ENCODE measurements at regions not wholly inside any gene's neighbourhood (a gene's known extent, or its start where the extent isn't known, plus 50 kb on each side); places are given as distances from the start of the nearest gene placed in this dataset.

DNA sequence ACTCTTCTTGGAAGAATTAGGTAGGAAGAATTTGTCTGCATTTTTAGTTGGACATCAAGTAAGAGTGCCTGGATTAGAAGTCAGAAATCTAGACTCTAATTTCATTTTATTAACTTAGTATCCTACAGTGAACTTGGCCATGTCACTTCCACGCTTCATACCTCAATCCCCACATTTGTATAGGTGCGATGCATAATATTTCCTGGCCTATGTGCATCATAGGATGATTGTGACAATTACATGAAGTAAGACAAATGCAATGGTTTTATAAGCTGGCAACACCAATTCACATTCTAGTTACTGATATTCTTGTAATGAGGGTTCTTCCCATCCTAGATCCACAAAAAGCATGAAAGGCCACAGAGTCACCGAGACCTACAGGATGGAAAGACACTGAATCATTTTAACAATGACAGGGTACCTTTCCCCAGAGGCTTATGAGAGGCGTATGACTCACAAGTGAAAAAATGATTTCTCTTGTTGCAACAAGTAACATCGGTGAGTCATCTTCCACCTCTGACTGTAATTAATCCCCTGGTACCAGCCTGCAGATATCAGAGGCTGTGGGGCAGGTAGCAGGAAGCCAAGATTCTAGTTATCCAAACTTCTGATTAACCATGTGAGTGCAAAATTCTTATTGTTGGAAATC is 56.0 kb upstream of the OR5AK2 start:
- DNase-seq: no peak

DNA sequence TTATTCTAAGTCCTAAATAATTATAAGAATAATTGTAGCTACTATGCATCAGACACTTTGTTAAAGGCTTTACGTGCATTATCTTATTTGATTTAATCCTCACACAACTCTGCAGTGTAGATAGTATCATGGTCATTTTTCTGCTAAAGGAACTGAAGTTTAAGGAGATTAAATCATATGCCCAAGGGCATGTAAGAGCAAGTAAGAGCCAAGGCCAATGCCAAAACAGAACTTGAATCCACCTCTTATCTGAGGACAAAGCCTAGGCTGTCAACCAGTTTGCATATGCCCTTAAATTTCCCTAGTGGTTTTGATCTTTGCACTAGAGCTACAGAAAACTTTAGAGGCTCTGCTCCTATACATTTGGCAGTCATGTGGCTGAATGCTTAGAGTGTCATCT is 65.6 kb upstream of the OR5AK2 start:
- DNase-seq: no peak

DNA sequence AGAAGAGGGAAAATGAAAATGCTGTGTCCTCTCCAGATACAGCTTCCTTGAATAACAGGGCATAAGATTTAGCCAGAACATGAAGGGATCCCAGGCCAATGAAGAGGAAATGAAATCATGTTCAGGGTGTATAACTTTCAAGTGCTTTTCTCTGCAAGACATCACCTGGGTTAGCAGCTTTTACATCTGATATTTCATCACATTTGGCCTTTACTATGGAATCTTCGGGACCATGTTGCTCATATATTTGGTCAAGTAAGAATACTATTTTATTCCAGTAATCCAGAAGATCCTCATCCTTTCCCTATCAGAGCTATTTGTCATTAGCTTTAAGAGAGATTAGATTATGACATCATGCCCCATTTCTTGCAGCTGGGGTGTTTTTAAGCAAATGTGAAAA is 66.3 kb upstream of the OR5AK2 start:
- no peak for DNase-seq

DNA sequence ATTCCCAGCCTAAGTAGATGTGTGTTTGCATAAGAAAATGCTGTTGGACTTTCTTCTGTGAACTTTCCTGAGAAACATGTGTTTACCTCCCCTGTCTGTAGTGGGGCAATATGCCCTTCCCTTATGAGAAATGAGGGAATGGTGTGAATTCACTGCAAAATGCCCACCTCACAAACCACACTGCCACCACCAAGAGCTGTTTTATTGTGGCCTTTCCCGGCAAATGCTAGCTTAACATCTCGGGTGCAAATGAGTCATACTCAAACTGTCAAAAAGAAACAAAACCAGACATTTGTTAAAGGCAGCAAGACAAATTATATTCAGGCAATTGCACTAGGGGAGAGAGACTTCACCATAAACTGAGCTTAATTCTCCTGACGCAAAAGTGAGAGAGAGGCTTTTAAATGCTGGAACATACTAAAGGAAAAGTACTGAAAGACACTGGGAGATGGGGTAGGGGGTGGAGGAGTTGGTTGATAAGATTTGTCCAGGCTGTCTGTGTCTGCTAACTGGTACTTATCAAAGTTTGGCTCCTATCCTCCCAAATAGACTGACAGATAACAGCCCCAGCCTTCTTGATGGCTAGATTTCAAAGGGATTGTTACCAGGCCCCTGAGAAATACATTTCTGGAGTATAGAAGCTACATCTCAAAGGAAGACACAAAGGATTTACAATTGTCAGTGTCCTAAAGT is 70.9 kb upstream of the OR5AK2 start:
- no peak for DNase-seq

DNA sequence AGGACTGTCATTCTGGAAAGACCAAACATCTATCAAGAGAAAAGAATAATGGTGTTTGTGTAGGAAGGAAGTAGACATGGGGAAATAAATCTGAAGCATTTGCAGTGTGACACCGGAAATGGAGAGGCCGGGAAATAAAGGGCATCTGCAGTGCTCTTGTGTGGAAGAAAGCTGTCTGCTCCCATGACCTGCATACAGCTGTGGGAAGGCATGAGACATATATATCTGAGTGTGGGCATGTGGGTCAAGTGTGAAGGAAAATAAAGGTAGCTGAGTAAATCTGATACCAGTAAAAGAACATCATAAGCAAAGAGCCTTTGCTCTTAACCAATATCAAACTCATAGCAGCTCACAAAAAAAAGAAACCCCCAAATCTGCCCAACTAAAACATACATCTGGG is 72.1 kb upstream of the OR5AK2 start:
- DNase-seq: no peak

DNA sequence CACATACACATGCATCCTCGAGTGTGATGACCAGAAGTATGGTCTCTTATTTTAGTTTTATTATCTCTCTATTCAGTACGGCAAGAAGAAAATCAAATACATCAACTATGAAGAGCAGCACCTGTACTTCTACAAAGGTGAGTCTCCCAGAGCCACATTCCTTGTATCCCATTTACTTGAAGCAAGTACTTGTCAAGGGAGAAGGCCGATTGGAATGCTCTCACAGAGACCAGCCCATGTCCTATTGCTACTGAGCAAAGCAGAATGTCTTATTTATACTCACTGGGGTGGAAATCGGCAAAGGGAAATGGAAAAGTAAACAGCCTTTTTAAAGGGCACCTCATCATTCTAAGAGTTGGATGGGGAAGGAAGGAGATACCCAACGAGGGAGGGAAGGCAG is 72.6 kb upstream of the OR5AK2 start:
- no peak for DNase-seq

DNA sequence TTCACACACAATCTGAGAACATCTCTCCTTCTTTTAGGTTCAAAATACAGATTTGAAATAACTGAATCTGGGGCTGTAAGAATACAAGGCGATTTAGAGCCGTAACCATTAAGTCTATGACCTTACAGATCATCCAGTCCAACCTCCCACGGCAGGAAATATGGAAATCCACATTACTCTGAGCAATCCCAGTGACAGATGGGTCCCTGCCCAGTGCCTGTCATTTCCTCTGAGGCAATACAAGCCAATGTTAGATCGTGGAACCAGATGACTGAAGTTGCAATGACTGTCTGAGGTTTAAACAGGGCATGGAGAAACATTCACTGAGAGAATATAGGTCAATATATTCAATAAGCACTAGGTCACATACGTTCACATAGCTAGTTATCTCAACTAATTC is 77.4 kb upstream of the OR5AK2 start:
- DNase-seq: no peak

DNA sequence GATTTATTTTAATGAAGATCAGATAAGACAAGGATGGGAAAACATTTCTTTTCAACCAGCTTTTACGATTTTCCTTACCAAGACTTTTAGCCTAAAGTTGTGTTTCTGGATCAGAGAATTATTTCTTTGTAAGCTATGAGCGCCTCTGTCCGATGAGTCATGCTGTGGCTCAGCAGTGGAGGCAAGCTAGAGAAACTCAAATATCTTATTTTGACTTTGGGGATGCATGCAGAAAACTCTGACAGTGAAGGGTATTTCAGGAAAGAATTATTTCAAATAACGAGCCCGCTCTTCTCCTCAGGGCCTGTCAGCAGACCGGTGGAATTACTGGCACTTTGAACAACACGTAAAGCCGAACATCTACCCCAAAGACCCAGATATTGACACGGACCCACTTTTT is 77.9 kb upstream of the OR5AK2 start:
- DNase-seq: no peak

DNA sequence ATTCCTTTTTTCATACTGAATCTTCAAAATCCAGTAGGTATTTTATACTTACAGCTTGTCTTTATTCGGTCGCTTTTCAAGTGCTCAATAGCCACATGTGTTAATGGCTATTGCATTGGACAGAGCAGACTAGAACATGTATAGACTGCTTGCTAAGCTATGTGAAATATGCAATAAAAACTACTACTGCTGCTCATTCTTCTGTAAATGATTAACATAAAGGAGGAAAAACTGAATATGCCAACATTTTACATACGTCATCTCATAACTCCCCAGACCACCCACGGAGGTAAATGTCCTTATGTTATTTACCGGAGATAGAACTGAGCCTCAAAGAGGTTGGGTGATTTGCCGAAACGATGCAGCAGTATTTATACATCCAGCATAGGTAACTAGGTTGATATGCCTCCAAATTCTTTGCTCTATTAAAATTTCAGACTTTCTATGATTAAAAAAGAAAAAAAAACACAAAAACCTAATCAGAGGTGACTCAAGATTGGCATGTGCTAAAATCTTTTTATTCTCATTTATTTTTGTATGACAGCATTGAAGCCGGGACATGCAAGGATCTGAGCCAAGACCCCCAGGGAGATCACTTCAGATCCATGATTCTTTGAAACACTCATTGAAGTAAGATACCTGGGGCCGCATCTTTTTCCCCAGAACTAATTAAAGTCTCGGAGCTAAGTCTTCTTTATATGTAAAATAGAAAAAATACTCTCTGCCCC is 78.5 kb upstream of the OR5AK2 start:
- no peak for DNase-seq

DNA sequence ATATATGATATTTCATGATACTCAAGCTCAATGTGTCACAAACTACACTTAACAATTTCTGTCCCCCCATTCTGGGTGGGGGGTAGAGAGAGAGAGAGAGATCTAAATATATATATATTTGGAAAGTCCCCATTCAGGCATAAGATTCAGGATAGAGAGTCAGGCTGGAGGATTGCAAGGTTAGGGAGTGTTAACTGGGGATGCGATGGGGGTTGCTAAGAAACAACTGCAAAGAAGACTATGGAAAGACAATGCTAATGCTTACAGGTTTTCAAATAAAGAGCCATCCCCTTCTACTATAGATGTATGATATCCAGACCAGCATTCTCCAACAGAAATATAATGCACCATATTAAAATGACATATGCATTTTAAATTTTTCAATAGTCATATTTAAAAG is 79.2 kb upstream of the OR5AK2 start:
- DNase-seq: no peak

DNA sequence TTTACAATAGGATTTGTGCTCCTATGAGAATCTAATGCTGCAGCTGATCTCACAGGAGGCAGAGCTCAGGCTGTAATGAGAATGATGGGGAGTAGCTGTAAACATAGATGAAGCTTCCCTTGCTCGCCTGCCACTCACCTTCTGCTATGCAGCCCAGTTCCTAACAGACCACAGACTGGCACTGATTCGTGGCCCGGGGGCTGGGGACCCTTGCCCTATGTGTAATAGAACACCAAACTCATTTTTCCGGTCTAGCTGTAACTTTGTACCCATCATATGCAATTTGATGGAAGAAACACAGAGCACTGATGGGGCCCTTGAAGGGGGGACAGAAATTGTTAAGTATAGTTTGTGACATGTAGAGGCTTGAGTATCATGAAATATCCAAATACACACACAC is 79.6 kb upstream of the OR5AK2 start:
- DNase-seq: no peak

DNA sequence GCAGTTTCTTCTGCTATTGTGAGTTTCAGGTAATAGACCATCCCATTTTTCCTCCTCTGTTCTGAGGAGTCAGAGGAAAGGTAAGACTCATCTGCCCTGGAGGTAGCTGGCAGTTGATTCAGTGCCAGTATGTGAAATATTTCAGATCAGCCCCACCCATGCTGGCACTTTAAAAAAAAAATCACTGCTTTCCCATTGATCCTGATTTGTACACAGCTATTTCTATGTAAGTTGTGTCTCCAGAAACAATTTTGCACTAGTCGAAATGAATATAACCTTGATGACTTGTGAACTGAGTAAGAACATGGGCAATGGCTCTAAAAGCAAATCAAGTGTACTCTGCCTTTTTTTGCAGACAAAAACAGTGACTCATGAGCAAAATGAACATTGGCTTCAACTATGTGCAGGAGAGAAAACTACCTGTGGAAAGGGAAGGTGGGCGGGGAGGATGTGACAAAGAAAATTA is 82.0 kb upstream of the OR5AK2 start:
- DNase-seq: no peak

- no peak for DNase-seq
Measured at GRCh38 chr11:56905936-56906335, 82.8 kb upstream of the OR5AK2 start.

DNA sequence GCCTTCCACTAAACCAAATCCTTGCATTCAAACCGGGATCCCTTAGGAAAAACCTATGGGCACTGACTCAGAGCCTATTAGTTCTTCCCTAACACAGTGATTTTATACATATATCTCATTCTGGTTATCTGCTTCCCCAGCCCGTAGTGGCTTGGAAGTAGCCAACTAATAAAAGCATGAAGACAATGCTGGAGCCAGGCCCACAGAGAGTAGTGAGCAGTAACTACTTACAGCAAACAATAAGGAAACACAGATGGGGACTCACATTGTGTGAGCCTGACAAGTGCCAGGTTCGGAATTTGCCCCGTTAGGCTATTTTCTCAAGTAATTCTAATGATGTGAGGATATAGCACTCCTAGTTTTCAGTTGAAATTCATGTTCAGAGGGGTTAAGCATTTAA is 83.3 kb upstream of the OR5AK2 start:
- DNase-seq: no peak

DNA sequence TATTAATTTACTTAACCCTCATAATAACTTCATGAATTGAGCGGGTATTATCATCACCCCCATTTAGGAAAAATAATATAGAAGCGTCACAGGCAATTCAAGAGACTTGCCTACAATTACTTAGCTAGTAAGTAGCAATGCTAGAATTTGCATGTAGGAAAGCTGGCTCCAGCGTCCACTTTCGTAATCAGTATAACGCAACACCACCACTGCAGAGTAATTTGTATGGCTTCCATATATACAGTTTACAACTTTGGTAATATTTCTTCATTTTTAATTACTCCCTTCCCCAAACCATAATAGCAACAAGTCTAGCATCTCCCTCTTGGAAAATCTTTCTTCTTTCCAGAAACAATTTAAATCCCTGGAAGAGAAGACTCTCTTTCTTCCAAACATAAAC is 89.9 kb upstream of the OR5AK2 start:
- DNase-seq: no peak

GRCh38 chr11:56890584-56891305 is 98.0 kb upstream of the OR5AK2 start:
- DNase-seq: no peak

DNA sequence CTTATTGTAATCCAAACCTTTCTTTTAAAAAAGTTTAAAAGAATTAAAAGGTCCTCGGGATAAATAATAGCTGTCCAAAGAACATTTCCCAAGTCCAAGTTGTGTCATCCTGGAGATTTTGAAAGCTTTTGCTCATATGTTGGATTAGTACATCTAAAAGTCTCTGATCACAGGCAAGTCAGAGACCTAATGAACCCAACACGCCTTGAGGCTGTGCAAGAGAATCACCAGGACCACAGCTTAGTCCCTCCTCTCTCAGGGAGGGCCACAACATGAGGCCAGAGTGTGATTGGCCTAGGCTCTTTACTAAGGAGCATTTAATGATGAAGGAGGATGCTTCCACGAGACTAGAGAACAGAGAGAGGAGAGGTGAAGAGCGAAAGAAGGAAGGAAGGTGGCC is 98.7 kb upstream of the OR5AK2 start:
- DNase-seq: no peak

- no peak for DNase-seq
Measured at GRCh38 chr11:56887940-56888339, 100.8 kb upstream of the OR5AK2 start.

- no peak for DNase-seq
Measured at GRCh38 chr11:56886455-56886854, 102.3 kb upstream of the OR5AK2 start.

DNA sequence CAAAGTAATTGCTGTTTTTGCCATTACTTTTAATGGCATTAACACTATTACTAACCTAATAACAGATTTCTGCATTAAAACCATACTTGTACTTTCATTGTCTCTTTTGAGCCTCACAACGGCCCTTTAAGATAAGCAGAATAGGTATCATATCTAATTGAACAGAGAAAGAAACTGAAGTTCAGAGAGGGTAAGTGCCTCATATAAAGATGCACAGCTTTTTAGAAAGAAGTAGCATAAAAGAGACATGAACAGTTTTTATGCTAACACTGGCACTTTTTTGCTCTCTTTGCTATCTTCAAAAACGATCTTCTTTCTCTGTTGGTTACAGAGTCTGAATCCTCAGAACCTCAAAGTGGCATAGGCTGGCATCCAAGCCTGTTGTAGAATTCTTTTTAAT is 102.9 kb upstream of the OR5AK2 start:
- no peak for DNase-seq

- DNase-seq: no peak
Measured at GRCh38 chr11:56885177-56885576, 103.5 kb upstream of the OR5AK2 start.

GRCh38 chr11:56883371-56883987 is 105.2 kb upstream of the OR5AK2 start:
- DNase-seq: no peak

- DNase-seq: no peak
Measured at GRCh38 chr11:56876621-56877275, 112.0 kb upstream of the OR5AK2 start.

Data from NCI-H2171 (cell line).